Activated naive CD4-positive, alpha-beta T cell treated with anti-CD3 and anti-CD28 coated beads, Interleukin-2, amount 50 U/mL, for 24 hours (primary cell): ENCODE measurements at regions not wholly inside any gene's neighbourhood (a gene's known extent, or its start where the extent isn't known, plus 50 kb on each side); places are given as distances from the start of the nearest gene placed in this dataset.

Experiments used
- H3K27ac Mint-ChIP-seq: one replicate; pipeline ENCODE4 v1.8.0; 2021; ENCODE audit warnings: mild to moderate bottlenecking, mixed read lengths
- H3K27me3 Mint-ChIP-seq: one replicate; pipeline ENCODE4 v1.8.0; 2021; ENCODE audit warnings: mixed read lengths
- H3K36me3 Mint-ChIP-seq: one replicate; pipeline ENCODE4 v1.8.0; 2021; ENCODE audit warnings: mixed read lengths
- H3K4me1 Mint-ChIP-seq: one replicate; pipeline ENCODE4 v1.8.0; 2021; ENCODE audit warnings: mixed read lengths
- H3K4me3 Mint-ChIP-seq: one replicate; pipeline ENCODE4 v1.8.0; 2021; ENCODE audit warnings: mild to moderate bottlenecking, mixed read lengths
- H3K9me3 Mint-ChIP-seq: one replicate; pipeline ENCODE4 v1.8.0; 2021; ENCODE audit warnings: mixed read lengths

- H3K36me3 Mint-ChIP-seq, result no peaks in the 10 kb centered on the region
- H3K27ac Mint-ChIP-seq, result no peak overlapping the region
- peaks cover 29% of the 10 kb centered on the region for H3K9me3 Mint-ChIP-seq
- H3K27me3 Mint-ChIP-seq, result no peaks in the 10 kb centered on the region
- H3K4me1 Mint-ChIP-seq, result no peaks in the 10 kb centered on the region
- H3K4me3 Mint-ChIP-seq, result no peak overlapping the region
Measured at GRCh38 chr4:19386786-19387185, 864.9 kb upstream of the SLIT2 start.

- Mint-ChIP-seq H3K4me3 (no peak overlapping the region), H3K36me3 (no peaks in the 10 kb centered on the region), H3K27ac (no peak overlapping the region), H3K9me3 (peaks cover 13% of the 10 kb centered on the region), H3K4me1 (no peaks in the 10 kb centered on the region), H3K27me3 (no peaks in the 10 kb centered on the region)
Measured at GRCh38 chr4:19382993-19383756, 868.5 kb upstream of the SLIT2 start.

- Mint-ChIP-seq H3K9me3 (peaks cover 13% of the 10 kb centered on the region), H3K27me3 (no peaks in the 10 kb centered on the region), H3K27ac (no peak overlapping the region), H3K4me1 (no peaks in the 10 kb centered on the region), H3K36me3 (no peaks in the 10 kb centered on the region), H3K4me3 (no peak overlapping the region)
Measured at GRCh38 chr4:19381068-19381467, 870.6 kb upstream of the SLIT2 start.

- Mint-ChIP-seq H3K27me3 (no peaks in the 10 kb centered on the region), H3K27ac (no peak overlapping the region), H3K4me3 (no peak overlapping the region), H3K9me3 (peaks cover 13% of the 10 kb centered on the region), H3K36me3 (no peaks in the 10 kb centered on the region), H3K4me1 (no peaks in the 10 kb centered on the region)
Measured at GRCh38 chr4:19380600-19380999, 871.1 kb upstream of the SLIT2 start.

GRCh38 chr4:19379191-19379708, 872.5 kb upstream of the SLIT2 start:
- H3K36me3 Mint-ChIP-seq, result no peaks in the 10 kb centered on the region
- H3K4me1 Mint-ChIP-seq, result no peaks in the 10 kb centered on the region
- no peak overlapping the region for H3K27ac Mint-ChIP-seq
- no peaks in the 10 kb centered on the region for H3K27me3 Mint-ChIP-seq
- H3K4me3 Mint-ChIP-seq, result no peak overlapping the region
- H3K9me3 Mint-ChIP-seq, result peaks cover 12% of the 10 kb centered on the region

GRCh38 chr4:19375931-19376330, 875.8 kb upstream of the SLIT2 start:
- Mint-ChIP-seq H3K9me3 (peaks cover 5% of the 10 kb centered on the region), H3K27ac (no peak overlapping the region), H3K36me3 (no peaks in the 10 kb centered on the region), H3K27me3 (no peaks in the 10 kb centered on the region), H3K4me1 (no peaks in the 10 kb centered on the region), H3K4me3 (no peak overlapping the region)

GRCh38 chr4:19375136-19375804, 876.4 kb upstream of the SLIT2 start:
- no peaks in the 10 kb centered on the region for H3K4me1 Mint-ChIP-seq
- no peaks in the 10 kb centered on the region for H3K36me3 Mint-ChIP-seq
- H3K4me3 Mint-ChIP-seq, result no peak overlapping the region
- H3K9me3 Mint-ChIP-seq, result peaks cover 5% of the 10 kb centered on the region
- no peaks in the 10 kb centered on the region for H3K27me3 Mint-ChIP-seq
- no peak overlapping the region for H3K27ac Mint-ChIP-seq

GRCh38 chr4:19372390-19372789, 879.3 kb upstream of the SLIT2 start:
- Mint-ChIP-seq H3K36me3 (no peaks in the 10 kb centered on the region), H3K4me1 (no peaks in the 10 kb centered on the region), H3K4me3 (no peak overlapping the region), H3K27me3 (no peaks in the 10 kb centered on the region), H3K9me3 (peaks cover 5% of the 10 kb centered on the region), H3K27ac (no peak overlapping the region)

GRCh38 chr4:19368800-19369199, 882.9 kb upstream of the SLIT2 start:
- no peaks in the 10 kb centered on the region for H3K27me3 Mint-ChIP-seq
- H3K4me3 Mint-ChIP-seq, result no peak overlapping the region
- peaks cover 10% of the 10 kb centered on the region for H3K9me3 Mint-ChIP-seq
- no peaks in the 10 kb centered on the region for H3K4me1 Mint-ChIP-seq
- H3K27ac Mint-ChIP-seq, result no peak overlapping the region
- no peaks in the 10 kb centered on the region for H3K36me3 Mint-ChIP-seq

- no peak overlapping the region for H3K4me3 Mint-ChIP-seq
- no peaks in the 10 kb centered on the region for H3K36me3 Mint-ChIP-seq
- no peak overlapping the region for H3K27ac Mint-ChIP-seq
- H3K27me3 Mint-ChIP-seq, result no peaks in the 10 kb centered on the region
- no peaks in the 10 kb centered on the region for H3K4me1 Mint-ChIP-seq
- peaks cover 10% of the 10 kb centered on the region for H3K9me3 Mint-ChIP-seq
Measured at GRCh38 chr4:19366916-19367315, 884.8 kb upstream of the SLIT2 start.

- no peaks in the 10 kb centered on the region for H3K4me1 Mint-ChIP-seq
- no peaks in the 10 kb centered on the region for H3K27me3 Mint-ChIP-seq
- no peak overlapping the region for H3K27ac Mint-ChIP-seq
- no peaks in the 10 kb centered on the region for H3K36me3 Mint-ChIP-seq
- no peak overlapping the region for H3K4me3 Mint-ChIP-seq
- H3K9me3 Mint-ChIP-seq, result peaks cover 5% of the 10 kb centered on the region
Measured at GRCh38 chr4:19358015-19358414, 893.7 kb upstream of the SLIT2 start.

GRCh38 chr4:19349416-19349815, 902.3 kb upstream of the SLIT2 start:
- no peaks in the 10 kb centered on the region for H3K4me1 Mint-ChIP-seq
- H3K27me3 Mint-ChIP-seq, result no peaks in the 10 kb centered on the region
- no peaks in the 10 kb centered on the region for H3K36me3 Mint-ChIP-seq
- H3K4me3 Mint-ChIP-seq, result no peak overlapping the region
- H3K27ac Mint-ChIP-seq, result no peak overlapping the region
- H3K9me3 Mint-ChIP-seq, result peaks cover 5% of the 10 kb centered on the region

- Mint-ChIP-seq H3K27ac (no peak overlapping the region), H3K4me3 (no peak overlapping the region), H3K4me1 (no peaks in the 10 kb centered on the region), H3K27me3 (no peaks in the 10 kb centered on the region), H3K36me3 (no peaks in the 10 kb centered on the region), H3K9me3 (peaks cover 4% of the 10 kb centered on the region)
Measured at GRCh38 chr4:19348746-19349145, 903.0 kb upstream of the SLIT2 start.

- no peak overlapping the region for H3K27ac Mint-ChIP-seq
- H3K9me3 Mint-ChIP-seq, result peaks cover 5% of the 10 kb centered on the region
- no peak overlapping the region for H3K4me3 Mint-ChIP-seq
- H3K4me1 Mint-ChIP-seq, result no peaks in the 10 kb centered on the region
- H3K36me3 Mint-ChIP-seq, result no peaks in the 10 kb centered on the region
- H3K27me3 Mint-ChIP-seq, result no peaks in the 10 kb centered on the region
Measured at GRCh38 chr4:19346636-19347035, 905.1 kb upstream of the SLIT2 start.

GRCh38 chr4:19329631-19330030, 922.1 kb upstream of the SLIT2 start:
- Mint-ChIP-seq H3K27ac (no peak overlapping the region), H3K9me3 (peaks cover 16% of the 10 kb centered on the region), H3K4me3 (no peak overlapping the region), H3K27me3 (no peaks in the 10 kb centered on the region), H3K4me1 (no peaks in the 10 kb centered on the region), H3K36me3 (no peaks in the 10 kb centered on the region)

- Mint-ChIP-seq H3K27ac (no peak overlapping the region), H3K9me3 (peaks cover 15% of the 10 kb centered on the region)
Measured at GRCh38 chr4:19329077-19329476, 922.6 kb upstream of the SLIT2 start.

More at GRCh38 chr4:19329077-19329476, 922.6 kb upstream of the SLIT2 start:
- no peak overlapping the region for H3K4me3 Mint-ChIP-seq
- H3K4me1 Mint-ChIP-seq, result no peaks in the 10 kb centered on the region
- no peaks in the 10 kb centered on the region for H3K36me3 Mint-ChIP-seq
- H3K27me3 Mint-ChIP-seq, result no peaks in the 10 kb centered on the region
